HPDE6-E6E7 (cell line): ENCODE measurements at regions not wholly inside any gene's neighbourhood (a gene's known extent, or its start where the extent isn't known, plus 50 kb on each side); places are given as distances from the start of the nearest gene placed in this dataset.

Experiments used
- DNase-seq: peaks from one replicate; pipeline ENCODE4 v3.0.0; 2011; ENCODE audit warnings: missing footprints; ENCODE audit errors: extremely low spot score

DNA sequence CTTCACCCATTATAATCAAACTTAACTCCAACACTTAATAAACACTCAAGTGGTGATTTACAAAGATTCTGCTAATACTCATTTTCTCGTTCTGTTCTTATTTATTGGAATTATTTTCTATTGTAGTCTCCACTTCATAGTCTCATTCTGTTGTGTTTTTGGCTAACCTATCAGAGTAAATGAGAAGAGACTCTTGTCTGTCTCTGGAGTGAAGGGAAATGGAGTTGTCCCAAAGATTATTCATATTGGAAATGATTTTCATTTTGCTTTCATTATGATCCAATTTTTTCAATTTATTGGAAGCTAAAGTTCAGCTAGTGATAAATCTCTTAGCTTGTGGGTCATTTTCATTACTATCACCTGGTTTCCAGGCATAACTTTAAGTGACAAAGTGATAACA is 454.9 kb upstream of the JAG1 start:
- no peak for DNase-seq

- peak; percentile 20 for DNase-seq
Measured at GRCh38 chr20:11130554-11131166, 456.9 kb upstream of the JAG1 start.

DNA sequence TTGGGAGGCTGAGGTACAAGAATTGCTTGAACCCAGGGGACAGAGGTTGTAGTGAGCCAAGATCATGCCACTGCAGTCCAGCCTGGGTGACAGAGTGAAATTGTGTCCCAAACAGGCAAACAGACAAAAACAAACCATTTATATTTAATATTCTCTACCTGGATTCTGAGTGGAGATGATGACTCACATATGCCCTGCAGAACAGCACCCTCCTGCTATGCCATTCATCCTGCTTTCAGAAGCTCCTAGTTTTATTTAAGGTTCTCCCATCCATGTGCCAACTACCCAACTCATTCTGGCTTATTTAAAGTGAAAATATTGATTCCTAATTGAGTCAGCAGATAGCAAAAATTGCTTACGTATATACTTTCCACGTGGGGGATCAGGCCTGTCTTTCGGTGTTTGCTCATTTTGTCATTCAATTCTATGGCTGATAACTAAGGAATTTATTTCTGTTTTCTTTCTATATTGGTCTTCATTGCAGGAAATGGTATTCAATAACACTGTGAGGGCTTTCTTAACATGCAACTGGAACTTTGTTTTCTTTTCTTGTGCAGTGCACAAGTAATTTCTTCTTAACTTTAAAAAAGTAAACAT is 459.1 kb upstream of the JAG1 start:
- DNase-seq: no peak

DNA sequence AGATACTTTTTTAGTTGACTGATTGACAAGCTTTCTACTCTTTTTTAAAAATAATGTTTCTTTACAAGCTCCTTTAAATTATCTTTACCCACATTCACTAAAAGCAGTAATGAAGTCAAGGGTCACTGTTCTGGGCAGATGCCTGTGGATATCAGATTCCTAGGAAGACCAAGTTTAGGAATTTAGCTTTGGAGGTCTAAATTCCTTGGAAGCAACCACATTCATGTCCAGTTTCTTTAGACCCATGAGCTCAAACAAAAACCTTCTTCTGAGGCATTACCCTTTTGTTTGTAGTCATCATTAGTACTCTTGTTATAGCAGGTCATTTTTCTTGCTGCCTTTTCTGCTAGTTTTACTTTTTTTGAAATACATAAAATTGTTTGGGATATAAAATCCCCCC is 462.9 kb upstream of the JAG1 start:
- no peak for DNase-seq

DNA sequence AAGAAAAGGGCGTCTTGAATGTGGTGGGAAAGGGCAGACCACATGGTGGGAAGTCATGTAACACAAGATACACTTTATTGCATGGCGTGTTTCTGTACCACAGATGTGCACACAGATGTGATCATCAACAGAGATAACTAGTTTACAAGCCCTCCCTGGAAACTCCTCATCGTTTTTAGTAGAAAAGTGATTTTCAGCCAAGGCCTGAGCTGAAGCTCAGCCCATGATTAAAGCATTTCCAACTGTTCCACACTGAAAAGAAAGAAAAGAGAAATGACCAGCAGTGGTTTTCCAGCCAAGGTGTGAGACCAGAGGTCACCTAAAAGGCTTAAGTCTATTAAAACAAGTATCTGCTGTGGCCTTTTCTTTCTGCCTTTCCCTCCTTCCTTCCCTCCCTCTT is 463.9 kb upstream of the JAG1 start:
- DNase-seq: no peak

- peak; percentile 76 for DNase-seq
Measured at GRCh38 chr20:11140359-11140758, 466.6 kb upstream of the JAG1 start.

DNA sequence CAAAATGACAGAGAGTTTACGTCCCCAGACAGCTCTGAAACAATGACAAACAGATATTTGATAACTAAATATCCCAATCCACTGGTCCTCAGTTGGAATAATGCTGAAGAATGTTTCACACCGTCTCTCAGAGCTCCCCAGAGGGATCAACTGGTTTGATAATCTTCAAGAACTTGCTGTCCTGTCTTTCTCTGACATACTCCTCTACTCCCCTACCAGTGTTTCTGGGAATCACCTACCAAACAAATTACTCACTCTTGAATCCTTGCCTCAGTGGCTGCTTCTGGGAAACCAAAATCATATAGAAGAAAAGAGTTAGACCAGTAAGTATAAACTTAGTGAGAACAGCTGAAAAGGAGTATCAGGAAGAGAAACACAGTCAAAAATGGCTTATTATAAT is 469.7 kb upstream of the JAG1 start:
- no peak for DNase-seq

DNA sequence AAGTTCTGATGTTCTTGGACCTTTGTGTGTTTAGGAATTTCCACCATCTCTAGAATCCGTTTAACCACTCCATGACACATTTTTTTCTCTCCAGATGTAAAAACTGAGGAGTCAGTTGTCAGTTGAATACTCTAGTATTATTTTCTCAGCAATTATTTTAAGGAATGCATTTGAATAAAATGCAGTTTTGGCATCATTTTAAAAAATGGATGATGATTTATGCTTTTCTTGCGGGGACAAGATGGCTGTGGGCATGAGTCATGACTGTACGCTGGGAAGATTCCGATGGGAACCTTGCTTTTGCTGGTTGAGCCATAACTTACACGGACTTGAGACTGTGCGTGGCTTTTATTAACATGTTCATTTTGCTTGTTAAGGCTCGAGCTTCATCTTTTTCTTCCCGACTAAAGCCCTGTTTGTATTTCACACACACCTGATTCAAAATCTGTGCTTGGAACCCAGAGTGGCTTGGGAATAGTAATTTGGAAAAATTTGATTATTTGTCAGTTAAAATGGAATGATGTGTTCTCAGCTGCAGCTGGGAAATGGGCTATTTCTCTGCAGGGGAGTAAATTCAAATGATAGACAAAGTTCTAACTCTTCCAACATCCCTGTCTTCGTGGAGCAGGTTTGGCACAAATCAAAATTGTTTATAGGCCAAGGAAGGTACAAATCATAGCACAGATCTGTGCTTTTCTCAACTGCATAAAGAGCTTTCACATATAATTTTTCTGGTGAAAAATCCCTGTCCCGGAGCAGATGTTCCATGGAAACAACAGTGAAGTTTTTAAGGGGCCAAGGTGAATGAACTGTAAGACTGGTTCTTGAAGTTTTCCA is 470.5 kb upstream of the JAG1 start:
- no peak for DNase-seq

GRCh38 chr20:11145616-11146015 is 471.8 kb upstream of the JAG1 start:
- no peak for DNase-seq

DNA sequence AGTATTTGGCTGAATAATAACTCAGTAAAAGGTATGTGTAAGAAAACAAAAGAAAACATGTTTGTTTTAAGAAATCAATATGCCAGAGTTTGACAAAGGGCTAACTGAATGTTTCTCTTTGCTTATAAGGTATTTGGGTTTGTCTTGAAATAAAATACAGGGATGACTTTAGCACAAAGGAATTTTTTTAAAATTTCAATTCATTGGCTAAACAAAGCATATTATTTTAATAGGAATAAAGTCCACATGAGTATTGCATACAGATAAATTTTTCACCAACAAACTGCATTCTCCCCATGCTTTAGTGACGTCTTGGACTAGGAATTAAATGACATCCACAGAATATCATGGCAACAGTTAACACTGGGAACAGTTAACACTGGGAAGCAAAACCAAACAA is 480.0 kb upstream of the JAG1 start:
- DNase-seq: no peak

- no peak for DNase-seq
Measured at GRCh38 chr20:11155156-11155756, 481.5 kb upstream of the JAG1 start.

GRCh38 chr20:11156922-11157321 is 483.1 kb upstream of the JAG1 start:
- DNase-seq: no peak

GRCh38 chr20:11158146-11158545 is 484.3 kb upstream of the JAG1 start:
- peak; percentile 29 for DNase-seq

- DNase-seq: no peak
Measured at GRCh38 chr20:11158589-11158988, 484.8 kb upstream of the JAG1 start.

- no peak for DNase-seq
Measured at GRCh38 chr20:11159728-11160127, 485.9 kb upstream of the JAG1 start.

GRCh38 chr20:11162026-11162775 is 488.4 kb upstream of the JAG1 start:
- DNase-seq: no peak

- DNase-seq: no peak
Measured at GRCh38 chr20:11165789-11166188, 492.0 kb upstream of the JAG1 start.

GRCh38 chr20:11166712-11167111 is 492.9 kb upstream of the JAG1 start:
- DNase-seq: no peak

- DNase-seq: no peak
Measured at GRCh38 chr20:11168026-11168425, 494.2 kb upstream of the JAG1 start.

DNA sequence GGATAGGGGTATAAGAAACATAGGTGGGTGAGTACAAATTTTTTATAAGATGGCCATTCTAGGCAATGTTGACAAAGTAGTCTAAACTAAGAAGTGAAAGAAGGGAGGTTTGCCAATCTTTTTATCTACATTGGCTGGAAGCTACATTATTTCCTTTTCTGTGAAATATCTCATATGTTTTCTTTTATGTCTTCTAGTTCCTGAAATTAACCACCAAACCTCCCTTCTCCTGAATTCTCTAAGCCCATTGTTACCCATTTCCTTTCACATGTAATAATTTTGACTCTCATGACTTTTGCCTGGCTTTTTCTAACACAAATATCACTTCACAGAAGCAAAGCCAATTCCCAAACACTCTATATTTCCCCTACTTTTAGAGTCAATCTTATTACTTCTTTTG is 496.2 kb upstream of the JAG1 start:
- no peak for DNase-seq

- DNase-seq: no peak
Measured at GRCh38 chr20:11170565-11170964, 496.8 kb upstream of the JAG1 start.

DNA sequence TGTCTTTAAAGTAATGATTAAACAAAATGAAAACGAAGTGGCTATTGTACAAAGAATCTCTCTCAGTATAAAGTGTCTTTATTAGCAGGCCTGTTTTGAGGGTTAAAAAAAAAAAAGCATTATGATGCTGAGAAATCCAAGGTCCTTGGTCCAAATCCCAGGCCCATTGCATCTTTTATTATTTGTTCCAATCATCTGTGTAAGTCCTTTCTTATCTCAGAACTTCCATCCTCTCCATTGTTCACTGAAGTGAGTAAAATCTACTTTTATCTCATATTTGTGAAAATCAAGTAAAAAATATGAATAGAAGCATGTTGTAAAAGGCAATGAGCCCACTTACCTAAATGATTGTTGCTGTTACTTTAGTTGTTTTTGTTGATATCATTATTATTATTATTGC is 499.1 kb upstream of the JAG1 start:
- DNase-seq: no peak
